ENCODE measurements at regions not wholly inside any gene's neighbourhood (a gene's known extent, or its start where the extent isn't known, plus 50 kb on each side); places are given as distances from the start of the nearest gene placed in this dataset.

DNA sequence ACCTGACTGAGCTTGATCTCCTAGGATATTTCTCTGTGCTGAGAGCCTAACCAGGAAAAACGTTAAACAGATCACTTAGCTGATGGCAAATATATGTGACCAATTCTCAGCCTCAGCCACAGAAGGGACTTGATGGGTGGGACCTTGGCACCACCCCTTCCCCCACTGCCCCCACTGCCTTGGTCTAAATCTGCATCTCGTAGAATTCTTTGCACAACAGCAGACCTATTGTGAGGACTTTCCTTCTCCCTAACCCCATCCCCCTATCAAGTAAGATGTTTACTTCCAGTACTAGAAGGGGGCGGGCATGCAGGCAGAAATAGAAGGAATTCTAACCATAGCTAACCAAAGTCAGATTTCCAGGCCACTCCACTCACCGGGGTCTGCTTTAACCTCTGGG is 313.2 kb downstream of the PCNX1 start:
- TF ChIP-seq, protein P1, sequence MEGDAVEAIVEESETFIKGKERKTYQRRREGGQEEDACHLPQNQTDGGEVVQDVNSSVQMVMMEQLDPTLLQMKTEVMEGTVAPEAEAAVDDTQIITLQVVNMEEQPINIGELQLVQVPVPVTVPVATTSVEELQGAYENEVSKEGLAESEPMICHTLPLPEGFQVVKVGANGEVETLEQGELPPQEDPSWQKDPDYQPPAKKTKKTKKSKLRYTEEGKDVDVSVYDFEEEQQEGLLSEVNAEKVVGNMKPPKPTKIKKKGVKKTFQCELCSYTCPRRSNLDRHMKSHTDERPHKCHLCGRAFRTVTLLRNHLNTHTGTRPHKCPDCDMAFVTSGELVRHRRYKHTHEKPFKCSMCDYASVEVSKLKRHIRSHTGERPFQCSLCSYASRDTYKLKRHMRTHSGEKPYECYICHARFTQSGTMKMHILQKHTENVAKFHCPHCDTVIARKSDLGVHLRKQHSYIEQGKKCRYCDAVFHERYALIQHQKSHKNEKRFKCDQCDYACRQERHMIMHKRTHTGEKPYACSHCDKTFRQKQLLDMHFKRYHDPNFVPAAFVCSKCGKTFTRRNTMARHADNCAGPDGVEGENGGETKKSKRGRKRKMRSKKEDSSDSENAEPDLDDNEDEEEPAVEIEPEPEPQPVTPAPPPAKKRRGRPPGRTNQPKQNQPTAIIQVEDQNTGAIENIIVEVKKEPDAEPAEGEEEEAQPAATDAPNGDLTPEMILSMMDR (IDR thresholded peaks at IDR 0.05; ENCODE audit: borderline replicate concordance, extremely low read depth, low read length, poor library complexity, severe bottlenecking): no peak
- no peak for TF ChIP-seq EZH2 (IDR thresholded peaks at IDR 0.05; ENCODE audit: borderline replicate concordance, low read depth, low read length, severe bottlenecking)

Measured in DND-41 (cell line).